Right cardiac atrium (tissue), 5 donors: ENCODE measurements at regions not wholly inside any gene's neighbourhood (a gene's known extent, or its start where the extent isn't known, plus 50 kb on each side); places are given as distances from the start of the nearest gene placed in this dataset.

Experiments
- ATAC-seq, 2 donors: fragments of 200-7000 bp; cut with Tn5 transposase; one replicate each; pipeline versions ENCODE4 v1.8.0 to v1.9.1; 2020; ENCODE audit warnings: moderate library complexity in 2 of 2, mild to moderate bottlenecking in 1 of 2
- DNase-seq, 3 donors: peaks; one replicate each; pipeline ENCODE4 v3.0.0-alpha.2; 2020
- H3K27ac ChIP-seq: one replicate; pipeline ENCODE4 v1.5.1; 2013; ENCODE audit warnings: mild to moderate bottlenecking, low read length, control low read depth, moderate library complexity
- H3K27me3 ChIP-seq: one replicate; pipeline ENCODE4 v1.6.1; 2013; ENCODE audit not compliant: control insufficient read depth, insufficient read depth
- H3K4me1 ChIP-seq: one replicate; pipeline ENCODE4 v1.6.1; 2013; ENCODE audit warnings: low read length; ENCODE audit not compliant: control insufficient read depth, insufficient read depth
- H3K4me3 ChIP-seq: one replicate; pipeline ENCODE4 v1.5.1; 2013; ENCODE audit warnings: low read length, control low read depth
- H3K9me3 ChIP-seq: one replicate; pipeline ENCODE4 v1.6.1; 2013; ENCODE audit warnings: low read length; ENCODE audit not compliant: control insufficient read depth
- WGBS: extraction: QIAGEN DNeasy Blood & Tissue Kit; methylation state at CpG from one replicate; pipeline ENCODE4 v1.1.7; 2013; 5-methylcytosine and 5-hydroxymethylcytosine counted together
- intact Hi-C, 4 donors: fragments of 100-400 bp; cut with DNase I; formaldehyde crosslinking; loops; one replicate each; pipeline versions ENCODE4 v1.11.0 to v1.14.0; 2022 to 2023
- donor health status: healthy with polysubstance abuse.
- donor health status: DM: no; HTN: yes; CAD: no.
- donor health status: DM: no; HTN: no; CAD: no.
- donor health status: DM: no; HTN: yes; CAD: no; lungs with severe emphysema.
- donor health status: DM: yes; HTN: yes; CAD: no.

DNA sequence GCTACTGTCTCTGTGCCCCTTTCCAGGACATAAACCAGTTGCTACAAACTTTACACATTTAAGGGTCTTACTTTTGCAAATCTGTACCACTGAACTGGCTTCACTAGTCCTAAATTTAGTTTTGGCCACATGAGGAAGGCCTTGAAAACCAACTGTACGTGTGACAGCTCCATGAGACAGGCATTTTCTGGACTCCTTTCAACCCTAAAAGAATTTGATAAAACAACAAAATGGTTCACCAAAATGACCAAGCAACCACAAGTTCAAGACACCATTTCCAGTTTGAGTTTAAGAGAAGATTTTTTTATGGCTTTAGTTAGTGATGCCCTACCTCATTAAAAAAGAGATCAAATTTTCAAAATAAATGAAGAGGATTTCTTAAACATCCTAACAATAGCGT, 246.4 kb downstream of the ZNF674 start:
- ATAC-seq = no peak
- Histone ChIP-seq H3K4me3 (no peak overlapping the region), H3K27me3 (no peaks in the 10 kb centered on the region), H3K4me1 (no peaks in the 10 kb centered on the region), H3K27ac (no peak overlapping the region), H3K9me3 (no peaks in the 10 kb centered on the region)
- WGBS = 67% methylated on average over 2 of the region's 2 CpGs
- intact Hi-C loops = no loop called here
- DNase-seq = no peak

- no peak for DNase-seq
- intact Hi-C loops = no loop called here
- H3K4me3 ChIP-seq = no peak overlapping the region
- no peak overlapping the region for H3K27ac ChIP-seq
- H3K9me3 ChIP-seq = no peaks in the 10 kb centered on the region
- no peaks in the 10 kb centered on the region for H3K4me1 ChIP-seq
- no peak for ATAC-seq
- no peaks in the 10 kb centered on the region for H3K27me3 ChIP-seq
Observed at GRCh38 chrX:46295963-46296362, 249.3 kb downstream of the ZNF674 start.

GRCh38 chrX:46294234-46294633, 251.0 kb downstream of the ZNF674 start:
- H3K27me3 ChIP-seq = no peaks in the 10 kb centered on the region
- ATAC-seq = no peak
- intact Hi-C loops = no loop called here
- no peak overlapping the region for H3K4me3 ChIP-seq
- H3K27ac ChIP-seq = no peak overlapping the region
- DNase-seq = no peak
- H3K4me1 ChIP-seq = no peaks in the 10 kb centered on the region
- H3K9me3 ChIP-seq = no peaks in the 10 kb centered on the region

DNA sequence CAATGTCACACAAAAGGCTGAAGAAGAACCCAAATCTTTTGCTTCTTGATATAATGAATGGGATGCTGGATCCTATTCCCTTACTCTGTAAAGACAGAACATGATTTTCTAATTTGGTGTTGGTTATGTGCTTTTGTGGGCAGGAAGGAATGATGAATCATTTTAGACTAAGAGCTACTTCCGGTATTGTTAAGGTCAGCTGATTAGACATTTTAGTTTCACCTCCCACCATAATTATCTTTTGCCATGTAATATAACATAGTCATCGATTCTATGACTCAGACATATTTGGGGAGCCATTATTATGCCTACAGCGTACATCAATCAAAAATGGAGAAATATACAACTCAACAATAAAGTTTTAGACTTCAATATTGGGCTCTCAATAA, 265.3 kb downstream of the ZNF674 start:
- no peaks in the 10 kb centered on the region for H3K4me1 ChIP-seq
- intact Hi-C loops = no loop called here
- H3K4me3 ChIP-seq = no peak overlapping the region
- ATAC-seq (no peak), DNase-seq (no peak)
- no peak overlapping the region for H3K27ac ChIP-seq
- H3K27me3 ChIP-seq = no peaks in the 10 kb centered on the region
- H3K9me3 ChIP-seq = no peaks in the 10 kb centered on the region
- 69% methylated on average over 3 of the region's 3 CpGs for WGBS

- no peak for DNase-seq
- 44% methylated on average over 4 of the region's 4 CpGs for WGBS
- ATAC-seq = no peak
- H3K4me3 ChIP-seq = no peak overlapping the region
- intact Hi-C loops = no loop called here
- H3K27me3 ChIP-seq = no peaks in the 10 kb centered on the region
- no peaks in the 10 kb centered on the region for H3K9me3 ChIP-seq
- no peaks in the 10 kb centered on the region for H3K4me1 ChIP-seq
- H3K27ac ChIP-seq = no peak overlapping the region
Observed at GRCh38 chrX:46279214-46279924, 265.9 kb downstream of the ZNF674 start.

GRCh38 chrX:46278572-46278971, 266.6 kb downstream of the ZNF674 start:
- H3K27ac ChIP-seq = no peak overlapping the region
- 88% methylated on average over 2 of the region's 2 CpGs for WGBS
- DNase-seq (no peak), ATAC-seq (no peak)
- H3K4me3 ChIP-seq = no peak overlapping the region
- no peaks in the 10 kb centered on the region for H3K27me3 ChIP-seq
- intact Hi-C loops = no loop called here
- H3K4me1 ChIP-seq = no peaks in the 10 kb centered on the region
- no peaks in the 10 kb centered on the region for H3K9me3 ChIP-seq

DNA sequence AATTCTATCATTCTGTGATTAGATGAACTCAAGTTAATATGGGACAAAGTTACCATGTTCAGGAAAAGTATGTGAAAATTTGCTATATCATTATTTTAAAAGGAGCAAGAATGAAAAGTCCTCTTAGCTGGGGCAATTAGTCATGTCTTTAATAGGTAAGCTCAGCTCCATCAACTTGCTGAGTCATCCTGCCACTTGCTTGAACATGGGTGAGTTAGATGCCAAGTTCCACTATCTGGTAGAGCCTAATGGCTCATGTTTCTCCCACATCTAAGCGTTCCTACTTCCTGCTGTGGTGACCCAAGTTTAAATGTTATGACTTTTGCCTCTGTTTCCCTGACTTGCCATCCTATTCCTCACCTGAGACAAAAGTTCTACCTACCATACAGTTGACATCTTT, 276.8 kb downstream of the ZNF674 start:
- ATAC-seq (no peak), DNase-seq (no peak)
- H3K4me3 ChIP-seq = no peak overlapping the region
- no peaks in the 10 kb centered on the region for H3K9me3 ChIP-seq
- H3K4me1 ChIP-seq = no peaks in the 10 kb centered on the region
- intact Hi-C loops = no loop called here
- no peak overlapping the region for H3K27ac ChIP-seq
- H3K27me3 ChIP-seq = no peaks in the 10 kb centered on the region
- 23% methylated on average over 1 of the region's 1 CpG for WGBS

DNA sequence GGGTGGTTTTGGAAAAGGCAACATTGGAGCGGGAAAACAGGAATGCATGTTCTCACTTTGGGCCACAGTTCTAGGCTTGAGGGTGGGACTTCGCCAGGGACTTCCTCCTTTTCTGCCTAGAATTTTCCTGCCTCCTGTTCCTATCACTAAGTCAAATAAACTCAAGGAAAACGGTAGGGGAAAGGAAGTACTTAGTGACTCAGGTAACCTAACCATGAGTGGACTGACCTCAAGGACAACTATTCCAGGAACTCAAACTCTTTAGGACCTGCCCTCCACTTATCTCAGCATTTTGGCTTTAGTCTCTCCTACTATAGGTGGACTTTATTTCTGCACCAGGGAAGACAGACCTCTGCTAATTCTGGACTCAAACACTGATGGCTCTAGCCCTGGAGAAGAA, 281.7 kb downstream of the ZNF674 start:
- ATAC-seq = no peak
- no peak for DNase-seq
- no peaks in the 10 kb centered on the region for H3K9me3 ChIP-seq
- no peaks in the 10 kb centered on the region for H3K27me3 ChIP-seq
- no peak overlapping the region for H3K4me3 ChIP-seq
- no peaks in the 10 kb centered on the region for H3K4me1 ChIP-seq
- intact Hi-C loops = no loop called here
- no peak overlapping the region for H3K27ac ChIP-seq
- WGBS = 65% methylated on average over 3 of the region's 3 CpGs

DNA sequence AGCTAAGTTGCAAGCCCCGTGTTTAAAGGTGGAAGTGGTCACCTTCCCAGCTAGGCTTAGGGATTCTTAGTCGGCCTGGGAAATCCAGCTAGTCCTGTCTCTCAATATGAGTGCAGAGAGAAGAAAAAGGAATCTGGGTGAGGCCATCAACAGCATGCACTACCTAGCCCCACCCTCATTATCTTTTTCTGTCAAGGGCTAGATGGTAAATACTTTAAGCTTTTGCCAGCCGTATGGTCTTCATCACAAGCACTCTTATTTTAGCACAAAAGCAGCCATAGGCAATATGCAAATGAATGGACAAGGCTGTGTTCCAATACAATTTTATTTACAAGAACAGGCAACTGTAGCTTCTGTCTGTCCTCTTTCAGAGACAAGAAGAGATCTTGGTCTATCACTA, 282.9 kb downstream of the ZNF674 start:
- WGBS = 75% methylated on average over 3 of the region's 3 CpGs
- Histone ChIP-seq H3K4me3 (no peak overlapping the region), H3K4me1 (no peaks in the 10 kb centered on the region), H3K27ac (no peak overlapping the region), H3K27me3 (no peaks in the 10 kb centered on the region), H3K9me3 (no peaks in the 10 kb centered on the region)
- DNase-seq (no peak), ATAC-seq (no peak)
- intact Hi-C loops = no loop called here

GRCh38 chrX:46260499-46260898, 284.7 kb downstream of the ZNF674 start:
- ATAC-seq = no peak
- no peak overlapping the region for H3K27ac ChIP-seq
- H3K9me3 ChIP-seq = no peaks in the 10 kb centered on the region
- H3K4me1 ChIP-seq = no peaks in the 10 kb centered on the region
- intact Hi-C loops = no loop called here
- 89% methylated on average over 1 of the region's 1 CpG for WGBS
- no peak overlapping the region for H3K4me3 ChIP-seq
- DNase-seq = no peak
- no peaks in the 10 kb centered on the region for H3K27me3 ChIP-seq

- ATAC-seq = no peak
- Histone ChIP-seq H3K9me3 (no peaks in the 10 kb centered on the region), H3K27me3 (no peaks in the 10 kb centered on the region), H3K4me3 (no peak overlapping the region), H3K4me1 (no peaks in the 10 kb centered on the region), H3K27ac (no peak overlapping the region)
- intact Hi-C loops = no loop called here
- DNase-seq = no peak
- 47% methylated on average over 1 of the region's 1 CpG for WGBS
Observed at GRCh38 chrX:46258356-46258755, 286.9 kb downstream of the ZNF674 start.

DNA sequence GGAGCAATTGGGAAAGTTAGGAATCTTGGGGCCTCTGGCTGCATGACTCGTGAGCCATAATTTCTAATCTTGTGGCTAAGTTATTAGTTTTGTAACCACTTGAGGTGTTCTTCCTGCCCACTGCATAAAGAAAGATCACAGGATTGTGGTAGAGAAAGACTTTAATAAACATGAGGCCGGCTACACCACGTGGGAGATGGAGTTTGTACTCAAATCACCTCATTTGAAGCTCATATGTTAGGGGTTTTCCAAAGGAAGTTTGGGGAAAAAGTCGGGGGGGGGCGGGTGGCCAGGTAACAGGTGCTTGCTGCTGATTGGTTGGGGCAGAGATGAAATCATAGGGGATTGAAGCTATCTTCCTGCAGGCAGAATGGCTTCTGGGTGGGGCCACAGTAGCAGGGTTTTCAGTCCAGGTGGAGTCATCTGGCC, 287.8 kb downstream of the ZNF674 start:
- ATAC-seq (no peak), DNase-seq (no peak)
- WGBS = 90% methylated on average over 5 of the region's 5 CpGs

More for the DNA sequence above, 287.8 kb downstream of the ZNF674 start:
- H3K27ac ChIP-seq = no peak overlapping the region
- no peaks in the 10 kb centered on the region for H3K27me3 ChIP-seq
- H3K9me3 ChIP-seq = no peaks in the 10 kb centered on the region
- intact Hi-C loops = no loop called here
- H3K4me3 ChIP-seq = no peak overlapping the region
- no peaks in the 10 kb centered on the region for H3K4me1 ChIP-seq
